Ecto neural progenitor cell (in vitro differentiated cells): ENCODE measurements at regions not wholly inside any gene's neighbourhood (a gene's known extent, or its start where the extent isn't known, plus 50 kb on each side); places are given as distances from the start of the nearest gene placed in this dataset.

Experiments used
- DNase-seq: peaks from one replicate; pipeline ENCODE4 v3.0.0-alpha.2; 2018; ENCODE audit warnings: low spot score

DNA sequence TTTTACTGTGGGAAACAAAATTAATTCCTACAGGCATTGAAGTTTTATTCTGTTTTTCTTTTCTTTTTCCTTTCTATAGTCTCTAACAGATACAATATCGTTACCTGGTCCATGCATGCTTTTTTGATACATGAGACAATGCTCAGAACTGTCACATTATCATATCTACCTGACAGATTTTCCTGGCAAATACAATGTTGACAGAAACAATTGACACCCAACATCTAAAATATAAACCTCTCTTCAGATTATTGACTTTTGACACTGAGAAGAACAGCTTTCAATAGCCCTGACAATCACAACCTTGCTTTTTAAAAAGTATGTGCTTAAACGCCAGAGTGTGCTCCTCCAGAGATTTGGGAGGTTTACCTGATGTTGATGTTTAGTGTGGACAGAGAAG lies 2334.6 kb upstream of the WWC1 start:
- no peak for DNase-seq

DNA sequence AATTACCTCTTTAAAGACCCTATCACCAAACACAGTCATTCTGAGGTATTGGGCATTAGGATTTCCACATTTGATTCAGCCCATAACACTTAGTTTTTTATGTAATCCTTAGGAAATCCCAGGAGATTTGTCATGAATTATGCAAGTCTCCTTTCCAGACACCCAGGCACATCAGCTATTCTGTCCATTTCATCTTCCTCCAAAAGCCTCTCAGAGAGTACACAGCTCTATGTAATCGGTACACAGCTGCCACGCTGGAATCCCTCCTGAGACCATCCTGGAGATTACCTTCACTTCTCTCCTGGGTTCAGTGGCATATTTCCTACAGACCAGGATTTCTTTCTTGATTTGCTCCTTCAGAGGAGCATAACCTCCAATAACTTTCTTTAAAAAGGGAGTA lies 2309.8 kb upstream of the WWC1 start:
- no peak for DNase-seq

DNA sequence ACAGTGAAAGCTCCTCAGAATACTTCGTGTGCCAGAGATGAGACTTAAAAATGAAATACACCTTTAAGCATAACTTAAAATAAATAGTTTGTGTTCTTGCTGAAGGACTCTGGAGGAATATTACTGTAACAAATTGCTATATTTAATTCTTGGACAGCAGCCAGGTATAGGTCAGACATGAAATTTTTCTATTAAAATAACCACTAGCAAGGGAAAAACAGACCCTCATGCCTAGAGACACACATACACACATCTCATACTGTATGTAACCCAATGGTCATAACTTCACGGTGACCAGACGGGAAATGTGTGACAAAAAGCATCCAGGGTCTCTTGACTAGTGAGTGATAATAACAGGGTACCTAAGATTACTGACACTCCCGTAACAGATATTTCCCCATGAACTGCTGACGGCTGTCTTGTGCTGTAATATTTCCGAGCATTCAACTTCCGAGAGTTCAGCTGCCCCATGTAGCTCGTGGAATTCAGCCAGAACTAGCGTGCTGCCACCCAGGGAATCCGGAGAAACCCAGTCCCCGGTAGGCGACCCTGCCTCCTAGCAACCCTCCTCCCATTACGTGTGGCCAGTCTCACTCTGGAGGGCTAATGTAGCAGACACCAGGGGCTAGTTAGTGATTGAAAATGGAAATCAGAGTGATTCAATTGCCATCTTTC lies 2295.1 kb upstream of the WWC1 start:
- DNase-seq, result no peak

DNA sequence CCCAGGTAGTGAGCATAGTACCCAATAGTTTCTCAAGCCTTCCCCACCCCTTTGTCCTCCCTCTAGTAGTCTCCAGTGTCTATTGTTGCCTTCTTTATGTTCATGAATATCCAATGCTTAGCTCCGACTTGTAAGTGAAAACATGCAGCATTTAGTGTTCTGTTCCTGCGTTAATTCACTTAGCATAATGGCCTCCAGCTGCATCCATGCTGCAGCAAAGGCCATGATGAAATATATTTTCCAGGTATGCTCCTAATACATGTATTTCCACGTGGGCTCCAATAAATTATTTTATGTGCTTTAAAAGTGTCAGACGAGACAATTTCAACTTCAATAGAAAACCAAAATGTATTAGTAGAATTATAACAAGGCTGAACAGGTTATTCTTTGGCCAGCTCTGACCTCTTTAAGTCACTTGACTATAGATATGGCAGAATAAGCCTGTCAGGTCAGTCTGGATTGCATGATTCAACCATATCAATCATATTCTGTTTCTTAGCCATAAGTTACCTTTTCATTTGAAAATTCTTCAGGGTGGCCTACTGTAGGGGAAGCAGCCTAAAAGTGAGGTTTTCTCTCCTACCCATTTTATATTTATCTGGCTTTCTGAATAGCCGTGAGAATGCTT lies 2291.6 kb upstream of the WWC1 start:
- no peak for DNase-seq

DNA sequence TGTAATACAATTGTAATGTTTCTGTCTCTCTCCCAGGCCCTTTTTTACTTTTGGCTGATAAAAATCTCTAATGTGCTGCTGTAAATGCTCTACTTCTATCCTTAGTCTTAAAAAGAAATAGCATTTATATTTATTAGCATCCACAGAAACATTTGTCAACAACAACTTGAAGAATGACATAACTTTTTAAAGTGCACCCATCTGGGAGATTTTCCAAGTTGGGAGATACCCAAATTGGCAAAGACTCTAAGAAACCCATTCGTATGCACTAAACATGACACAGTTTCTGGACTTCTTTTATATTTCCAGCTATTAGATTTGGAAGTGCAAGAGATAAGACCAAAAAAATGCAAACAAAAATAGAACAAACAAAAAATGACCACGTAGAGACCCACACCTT lies 2287.4 kb upstream of the WWC1 start:
- no peak for DNase-seq

DNA sequence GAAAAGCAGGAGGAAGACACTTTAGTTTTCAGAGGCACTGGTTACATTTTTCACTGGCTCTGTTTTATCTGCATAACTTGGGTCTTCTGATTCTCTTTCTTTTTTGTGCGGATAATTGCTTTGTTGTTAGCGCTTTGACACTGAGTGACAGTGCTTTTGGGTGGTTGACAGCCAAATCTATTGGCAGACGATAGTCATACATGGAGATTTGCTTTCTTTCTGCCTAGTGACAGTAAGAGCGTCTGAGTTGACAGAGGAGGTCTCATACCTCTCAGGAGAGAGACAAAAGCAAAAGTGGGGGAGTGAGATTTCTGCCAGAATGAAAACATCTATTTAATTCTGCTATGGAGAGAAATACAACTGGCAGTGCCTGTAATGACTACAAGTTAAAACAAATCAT lies 2278.0 kb upstream of the WWC1 start:
- DNase-seq, result no peak

DNA sequence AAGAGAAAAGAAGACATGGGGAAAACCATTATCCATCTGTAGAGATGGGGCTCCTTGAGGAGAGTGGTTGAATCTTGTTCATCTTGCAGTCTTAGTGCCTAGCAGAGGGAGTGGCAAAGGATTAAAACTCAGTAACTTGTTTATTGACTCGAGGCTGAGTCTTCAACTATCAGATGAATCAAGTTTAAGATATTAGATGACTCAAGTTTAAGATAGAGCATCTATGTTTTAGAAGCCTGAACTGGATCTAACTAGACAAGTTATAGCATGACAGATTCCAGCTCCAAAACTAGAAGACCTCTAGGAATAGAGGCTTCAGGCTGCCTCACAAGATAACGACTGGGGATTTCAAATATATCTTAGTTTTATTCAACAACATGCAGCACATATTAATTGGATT lies 2277.2 kb upstream of the WWC1 start:
- no peak for DNase-seq

DNA sequence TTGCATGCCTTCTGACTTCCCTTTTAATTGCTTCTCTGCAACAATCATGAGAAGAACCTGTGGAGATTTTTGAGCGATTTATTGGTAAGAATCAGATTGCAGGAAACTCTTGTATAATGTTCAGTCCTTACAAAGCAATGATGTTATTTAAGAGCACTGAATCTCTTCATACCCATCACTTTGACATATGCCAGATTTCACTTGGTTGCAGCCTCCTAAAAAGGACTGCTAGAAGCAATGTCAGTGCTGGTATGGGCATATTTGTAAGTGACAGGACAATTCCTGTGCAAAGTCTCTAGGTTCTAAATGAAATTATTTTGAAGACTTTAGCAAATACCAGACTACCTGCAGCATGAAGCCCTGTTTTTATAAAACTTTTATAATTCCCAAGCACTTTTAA lies 2272.7 kb upstream of the WWC1 start:
- DNase-seq, result no peak

DNA sequence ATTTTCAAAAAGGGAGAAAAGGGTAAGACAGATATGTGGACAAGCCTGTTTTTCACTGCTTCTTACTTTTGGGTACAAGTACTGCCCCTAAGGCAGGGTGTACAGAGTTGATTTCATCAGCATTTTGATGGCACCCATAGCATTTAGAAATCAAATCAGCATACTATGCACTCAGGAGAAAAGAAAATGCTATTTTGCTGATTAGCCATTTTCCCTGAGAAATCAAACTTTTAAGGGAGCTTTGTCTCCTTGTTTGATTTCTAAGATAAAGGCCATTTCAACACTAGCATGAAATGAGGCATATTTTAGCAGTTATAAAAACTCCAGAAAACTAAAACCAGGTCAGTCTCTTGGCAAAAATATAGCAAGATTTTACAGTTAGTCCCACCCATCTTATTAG lies 2269.4 kb upstream of the WWC1 start:
- no peak for DNase-seq

DNA sequence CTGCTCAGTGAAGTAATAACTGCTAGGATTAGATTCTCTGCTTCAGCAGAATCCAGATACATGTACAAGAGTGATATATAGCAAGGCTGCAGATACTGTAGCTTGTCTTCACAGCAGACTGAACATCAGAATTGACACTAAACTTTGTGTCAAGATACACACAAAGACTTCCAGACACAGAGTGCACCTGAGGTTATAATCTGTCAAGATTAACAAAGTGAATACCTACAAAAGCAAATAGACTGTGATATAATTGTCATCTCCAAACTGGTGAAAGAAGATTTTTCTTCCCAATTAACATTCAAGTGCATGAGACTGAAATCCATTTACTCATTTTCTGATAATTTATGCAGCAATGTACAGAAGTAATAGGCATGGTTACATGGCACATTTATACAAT lies 2266.5 kb upstream of the WWC1 start:
- DNase-seq, result no peak

DNA sequence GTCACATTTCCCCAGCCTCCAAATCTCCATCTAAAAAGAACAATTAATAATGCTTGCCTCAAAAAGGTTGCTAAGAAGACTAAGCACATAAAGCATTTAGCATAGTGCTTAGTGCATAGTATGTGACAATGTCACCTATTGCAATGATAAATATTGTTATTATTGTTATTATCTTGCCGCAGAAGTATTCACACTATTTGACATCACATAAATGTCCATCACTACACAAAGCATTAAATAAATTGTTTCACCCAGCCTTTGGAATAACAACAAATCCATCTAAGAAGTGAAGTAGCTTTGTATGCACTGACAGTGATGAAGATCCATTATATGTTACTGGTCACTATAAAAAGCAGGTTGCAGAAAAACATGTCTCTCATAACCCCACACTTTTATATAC lies 2263.9 kb upstream of the WWC1 start:
- DNase-seq, result no peak

DNA sequence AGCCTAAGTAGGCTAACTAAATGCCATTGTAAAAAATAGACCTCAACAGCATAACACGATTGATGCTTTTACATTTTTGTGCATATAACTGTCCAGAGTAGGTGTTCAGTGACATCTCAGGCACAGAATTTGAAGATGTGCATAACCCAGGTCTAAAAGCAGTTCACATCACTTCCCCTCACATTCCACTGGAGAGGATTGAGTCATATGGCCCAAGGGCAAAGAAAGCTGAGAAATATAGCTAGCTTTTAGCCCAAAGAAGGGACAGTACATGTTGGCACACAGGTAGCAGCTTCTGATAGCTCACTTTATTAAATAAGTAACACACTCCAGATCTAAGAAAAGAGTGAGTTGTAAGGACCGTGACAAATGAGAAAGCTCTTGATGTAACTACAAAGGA lies 2259.5 kb upstream of the WWC1 start:
- no peak for DNase-seq

DNA sequence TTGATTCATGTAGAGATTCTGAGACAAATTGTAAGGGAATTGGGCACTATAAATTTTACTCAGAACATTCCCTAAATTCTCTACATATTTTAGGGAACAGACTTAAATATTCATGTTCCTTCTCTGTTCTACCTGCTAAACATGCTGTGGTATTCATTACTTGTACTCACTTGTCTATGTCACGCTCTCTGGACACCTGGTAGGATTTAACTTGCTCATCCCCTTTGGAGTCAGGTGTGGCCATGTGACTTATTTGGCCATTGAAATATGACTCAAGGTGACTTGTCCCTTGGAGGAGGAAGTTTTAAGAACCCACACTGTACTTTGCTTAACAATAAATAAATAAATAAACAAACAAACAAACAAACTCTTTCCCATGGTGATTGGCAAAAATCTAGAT lies 2258.8 kb upstream of the WWC1 start:
- DNase-seq, result no peak

DNA sequence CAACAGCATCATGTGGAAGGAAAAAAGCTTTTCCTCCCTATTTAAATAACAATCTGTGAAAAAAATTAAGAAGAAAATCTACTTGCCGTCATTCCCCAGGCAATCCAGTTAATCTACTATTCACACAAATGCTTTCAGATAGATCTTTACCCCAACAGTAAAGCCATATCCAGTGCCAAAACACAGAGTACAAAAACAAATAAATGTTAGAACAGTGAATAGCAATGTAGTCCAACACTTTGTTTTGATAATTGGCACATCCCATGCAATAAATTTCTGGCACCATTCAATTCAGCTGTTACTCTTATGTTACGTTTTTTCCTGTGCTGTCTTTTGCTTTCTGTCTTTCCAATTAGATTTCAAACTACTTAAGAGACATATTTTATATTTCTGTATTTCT lies 2245.5 kb upstream of the WWC1 start:
- DNase-seq, result no peak

DNA sequence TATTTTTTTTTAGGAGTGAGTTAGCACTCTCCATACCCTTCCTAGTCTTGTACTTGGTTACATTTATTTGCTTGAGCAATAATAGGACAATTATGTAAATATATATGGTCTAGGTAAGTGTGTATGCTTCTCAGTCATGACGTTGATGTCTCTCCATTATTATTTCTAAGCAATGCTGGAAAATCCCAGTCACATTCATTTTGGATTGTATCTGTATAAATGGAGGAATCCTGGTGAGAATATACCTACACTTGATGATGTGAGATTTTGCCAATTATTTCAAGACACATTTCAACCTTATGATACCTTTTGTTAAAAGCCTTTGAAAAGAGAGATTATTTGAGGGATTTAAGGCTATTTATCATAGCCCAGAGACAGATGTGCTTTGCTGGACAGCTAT lies 2244.5 kb upstream of the WWC1 start:
- no peak for DNase-seq

DNA sequence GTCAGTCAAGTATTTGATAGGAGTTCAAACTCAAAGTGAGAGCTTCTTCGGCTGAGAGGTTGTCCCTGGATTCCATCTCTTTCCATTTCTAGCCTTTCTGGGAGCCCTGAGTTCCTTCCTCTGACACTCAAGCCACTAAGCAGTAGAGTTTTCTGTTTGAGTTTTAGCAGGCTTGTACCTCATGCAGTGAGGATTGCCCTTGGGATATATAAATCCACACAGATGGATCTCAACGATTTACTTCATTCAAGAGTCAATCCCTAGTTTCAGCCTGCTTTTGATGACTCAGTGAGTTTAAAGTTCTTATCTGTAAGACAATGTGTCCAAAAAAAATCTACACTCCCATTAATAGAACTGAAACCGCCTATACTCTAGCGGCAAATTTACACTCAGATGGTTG lies 2240.9 kb upstream of the WWC1 start:
- no peak for DNase-seq

DNA sequence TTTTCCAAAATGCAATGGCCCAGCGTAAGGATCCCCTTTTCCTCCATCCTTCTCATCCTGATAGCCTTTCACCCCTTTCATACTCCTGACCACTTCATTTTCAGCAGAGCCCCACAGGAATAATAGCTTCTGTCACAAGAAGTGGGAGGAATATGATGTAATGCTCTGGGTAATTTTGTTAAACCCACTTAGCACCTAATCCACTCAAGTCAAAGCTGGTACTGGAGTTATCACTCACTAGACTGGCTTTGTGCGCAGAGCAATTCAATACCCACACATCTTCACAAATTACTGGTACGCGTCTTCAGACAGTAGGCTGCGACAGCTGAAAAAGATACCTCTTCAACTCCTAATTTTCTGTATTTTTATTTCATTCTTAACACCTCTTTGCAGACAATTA lies 2232.8 kb upstream of the WWC1 start:
- DNase-seq, result no peak

DNA sequence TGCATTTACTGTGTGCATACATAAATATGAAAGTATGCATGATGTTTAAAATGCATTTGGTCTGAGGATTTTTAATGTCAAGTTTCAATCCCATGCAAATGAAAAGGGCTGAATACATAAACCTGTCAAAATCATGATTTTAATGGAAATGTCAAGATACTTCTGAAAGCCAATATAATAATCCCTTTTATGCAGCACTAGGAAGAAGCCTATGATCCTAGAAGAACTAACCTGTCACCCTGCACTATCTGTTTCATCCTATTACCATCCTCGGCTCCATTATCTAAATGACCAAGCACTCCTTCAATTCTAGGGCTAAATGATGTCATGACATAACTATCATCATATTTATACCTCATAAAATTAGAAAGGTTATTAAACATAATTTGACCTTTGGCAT lies 2229.4 kb upstream of the WWC1 start:
- DNase-seq, result no peak

DNA sequence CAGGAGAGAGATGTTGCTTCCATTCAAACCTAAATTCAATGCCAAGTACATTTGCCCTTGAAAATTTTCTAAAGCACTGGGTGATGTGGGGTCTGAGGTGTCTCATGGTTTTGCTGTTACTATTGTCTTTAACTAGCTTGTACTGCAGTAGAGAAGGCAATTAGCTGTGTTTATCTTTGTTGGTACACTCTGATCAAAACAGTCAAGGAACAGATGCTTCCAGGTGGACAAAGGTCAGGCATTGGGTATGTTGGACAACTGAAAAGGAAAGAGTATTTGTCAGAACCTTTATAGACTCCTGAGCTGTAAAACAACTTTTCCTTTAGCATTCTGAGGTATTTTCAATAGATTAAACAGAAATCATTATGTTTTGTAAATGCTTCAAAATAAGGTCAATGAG lies 2228.7 kb upstream of the WWC1 start:
- DNase-seq, result no peak

DNA sequence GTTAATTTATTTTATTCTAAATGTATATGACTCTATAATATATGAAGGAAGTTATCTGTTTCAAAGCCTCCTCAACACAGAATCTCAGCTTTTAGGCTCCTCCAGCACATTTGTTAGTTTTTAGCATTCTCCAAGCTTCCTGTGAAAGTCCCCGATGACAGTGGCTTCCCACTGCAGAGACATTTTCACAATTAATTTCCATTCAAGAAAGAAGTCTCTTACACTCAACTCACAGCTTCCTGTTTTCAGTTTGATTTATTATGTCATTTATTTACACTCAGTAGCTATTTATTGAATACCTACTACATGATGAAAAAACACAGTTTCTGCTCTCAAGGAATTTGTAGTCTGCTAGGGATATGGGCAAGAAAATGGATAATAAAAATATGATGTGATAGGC lies 2228.2 kb upstream of the WWC1 start:
- no peak for DNase-seq

DNA sequence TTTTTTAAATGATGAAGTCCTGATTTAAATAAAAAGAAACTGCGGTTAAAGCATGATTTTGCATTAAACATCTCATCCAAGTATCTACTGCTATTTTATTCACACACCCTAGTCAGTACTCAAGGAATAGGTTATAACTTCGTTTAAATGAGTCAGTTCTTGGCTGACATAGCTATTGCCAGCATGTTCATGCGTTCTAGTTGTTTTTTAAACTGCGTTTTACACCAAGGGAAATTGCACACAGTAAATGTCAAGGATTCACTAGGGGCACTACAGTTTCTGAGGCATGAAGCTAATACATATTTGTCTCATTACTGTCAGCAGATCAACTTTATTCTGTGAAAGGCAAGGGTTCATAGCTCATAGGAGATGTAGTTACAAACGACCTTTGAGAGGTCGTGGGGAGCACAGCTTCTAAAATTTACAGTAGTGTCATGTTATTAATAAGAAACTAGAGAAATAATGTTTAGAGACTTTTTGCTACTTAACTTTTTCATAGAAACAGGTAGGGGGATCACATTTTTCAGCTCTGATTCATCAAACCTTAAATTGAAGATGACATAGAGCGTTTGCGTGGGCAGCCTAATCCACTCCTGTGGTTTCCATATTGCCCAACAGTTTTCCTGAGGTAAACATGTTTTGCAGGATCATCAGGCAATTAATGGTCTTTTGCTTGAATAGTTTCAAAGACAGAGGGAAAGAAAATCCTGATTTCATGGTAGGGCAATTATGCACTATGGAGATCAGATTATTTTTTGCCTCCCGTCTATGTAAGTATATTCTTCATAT lies 2222.7 kb upstream of the WWC1 start:
- no peak for DNase-seq

DNA sequence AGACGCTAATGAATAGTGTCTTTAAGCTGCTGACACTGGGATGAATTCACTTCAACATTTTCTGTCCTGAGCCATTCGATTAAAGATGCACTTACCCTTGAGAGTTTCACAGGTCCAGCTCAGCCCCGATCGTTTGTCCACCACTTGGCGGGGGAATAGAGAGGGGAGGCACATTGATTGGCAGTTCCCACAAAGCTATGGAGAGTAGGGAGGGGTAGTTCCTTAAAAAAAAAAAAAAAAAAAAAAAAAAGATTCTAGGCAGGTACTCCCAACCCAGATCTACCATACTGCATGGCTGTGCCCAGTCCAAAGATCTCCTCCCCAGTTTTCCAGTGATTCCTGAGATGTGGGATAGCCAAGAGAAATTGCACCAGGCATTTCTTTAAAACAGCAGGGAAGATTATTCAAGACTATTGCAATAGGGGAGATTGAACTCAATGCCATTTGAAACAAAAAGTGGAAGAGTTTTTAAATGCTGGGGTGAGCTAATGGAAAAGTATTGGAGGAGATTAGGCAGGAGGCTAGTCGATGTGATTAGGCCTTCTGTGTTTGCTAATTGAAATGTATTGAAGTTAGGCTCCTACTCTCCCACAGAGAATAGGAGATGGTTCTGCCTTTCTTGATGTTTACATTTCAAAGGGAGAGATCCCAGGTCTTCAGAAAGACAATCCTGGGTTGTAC lies 2217.4 kb upstream of the WWC1 start:
- peak; percentile 54 for DNase-seq
